ENCODE measurements at regions not wholly inside any gene's neighbourhood (a gene's known extent, or its start where the extent isn't known, plus 50 kb on each side); places are given as distances from the start of the nearest gene placed in this dataset.
A peak's percentile ranks its signal among the peaks of the same experiment; 100 is the strongest.

- no peak for DNase-seq
- Mint-ChIP-seq H3K4me3 (no peak overlapping the region; the same call in 1 of the 2 replicates), H3K36me3 (ENCODE audit: low read depth) (peaks cover 20% of the 10 kb centered on the region), H3K27me3 (ENCODE audit: insufficient read depth) (peaks cover 2% of the 10 kb centered on the region), H3K27ac (no peak overlapping the region), H3K9me3 (peaks cover 21% of the 10 kb centered on the region), H3K4me1 (ENCODE audit: low read depth) (peaks cover 20% of the 10 kb centered on the region)
- no peak for TF ChIP-seq CTCF (IDR thresholded peaks at IDR 0.05)
Measured at GRCh38 chr14:71752111-71752738, 180.0 kb upstream of the RGS6 start.

GRCh38 chr14:71753126-71753830, 179.0 kb upstream of the RGS6 start:
- H3K4me1 Mint-ChIP-seq (ENCODE audit: low read depth): peaks cover 20% of the 10 kb centered on the region
- H3K4me3 Mint-ChIP-seq: peak overlapping the region; percentile 65
- DNase-seq: peak; percentile 78
- H3K36me3 Mint-ChIP-seq (ENCODE audit: low read depth): peaks cover 10% of the 10 kb centered on the region
- peaks cover 12% of the 10 kb centered on the region for H3K9me3 Mint-ChIP-seq
- peak; percentile 95 for TF ChIP-seq CTCF (IDR thresholded peaks at IDR 0.05)
- H3K27me3 Mint-ChIP-seq (ENCODE audit: insufficient read depth): peaks cover 2% of the 10 kb centered on the region
- H3K27ac Mint-ChIP-seq: peak overlapping the region; percentile 85

- no peak overlapping the region for H3K4me3 Mint-ChIP-seq
- H3K9me3 Mint-ChIP-seq: peaks cover 5% of the 10 kb centered on the region
- no peak for TF ChIP-seq CTCF (IDR thresholded peaks at IDR 0.05)
- H3K36me3 Mint-ChIP-seq (ENCODE audit: low read depth): peaks cover 5% of the 10 kb centered on the region
- no peak overlapping the region for H3K27ac Mint-ChIP-seq
- peaks cover 20% of the 10 kb centered on the region for H3K4me1 Mint-ChIP-seq (ENCODE audit: low read depth)
- no peak for DNase-seq
- H3K27me3 Mint-ChIP-seq (ENCODE audit: insufficient read depth): peaks cover 2% of the 10 kb centered on the region
Measured at GRCh38 chr14:71753976-71754375, 178.3 kb upstream of the RGS6 start.

GRCh38 chr14:71754422-71755095, 177.7 kb upstream of the RGS6 start:
- TF ChIP-seq CTCF (IDR thresholded peaks at IDR 0.05): no peak
- H3K9me3 Mint-ChIP-seq: no peaks in the 10 kb centered on the region; the same call in 1 of the 2 replicates
- no peak overlapping the region for H3K27ac Mint-ChIP-seq
- H3K4me3 Mint-ChIP-seq: no peak overlapping the region
- DNase-seq: no peak
- peaks cover 2% of the 10 kb centered on the region for H3K27me3 Mint-ChIP-seq (ENCODE audit: insufficient read depth)
- no peaks in the 10 kb centered on the region for H3K36me3 Mint-ChIP-seq (ENCODE audit: low read depth)
- peaks cover 20% of the 10 kb centered on the region for H3K4me1 Mint-ChIP-seq (ENCODE audit: low read depth)

- peaks cover 3% of the 10 kb centered on the region for H3K4me1 Mint-ChIP-seq (ENCODE audit: low read depth)
- H3K4me3 Mint-ChIP-seq: no peak overlapping the region
- H3K27me3 Mint-ChIP-seq (ENCODE audit: insufficient read depth): peaks cover 6% of the 10 kb centered on the region
- H3K9me3 Mint-ChIP-seq: no peaks in the 10 kb centered on the region
- no peak overlapping the region for H3K27ac Mint-ChIP-seq
- H3K36me3 Mint-ChIP-seq (ENCODE audit: low read depth): no peaks in the 10 kb centered on the region
- no peak for TF ChIP-seq CTCF (IDR thresholded peaks at IDR 0.05)
- DNase-seq: no peak
Measured at GRCh38 chr14:71758229-71758951, 173.8 kb upstream of the RGS6 start.
